H9 (cell line): ENCODE measurements at regions not wholly inside any gene's neighbourhood (a gene's known extent, or its start where the extent isn't known, plus 50 kb on each side); places are given as distances from the start of the nearest gene placed in this dataset.

Source experiments
- DNase-seq: peaks from one replicate; pipeline ENCODE4 v3.0.0-alpha.2; 2017
- H2AFZ ChIP-seq: one replicate; pipeline ENCODE4 v1.6.1; 2013; ENCODE audit warnings: mild to moderate bottlenecking, low read length, control low read depth, moderate library complexity
- H2AK5ac ChIP-seq: 2 replicates; pipeline ENCODE4 v1.6.1; 2013; ENCODE audit warnings: low read length, control low read depth, mixed read lengths; ENCODE audit not compliant: insufficient read length
- H2BK120ac ChIP-seq: one replicate; pipeline ENCODE4 v1.6.1; 2013; ENCODE audit warnings: low read depth, mild to moderate bottlenecking, low read length, control low read depth, inconsistent platforms; ENCODE audit not compliant: poor library complexity, severe bottlenecking
- H2BK12ac ChIP-seq: 2 replicates; pipeline ENCODE4 v1.6.1; 2013; ENCODE audit warnings: low read length, control low read depth, mixed read lengths, low read depth; ENCODE audit not compliant: insufficient read length
- H2BK15ac ChIP-seq: 2 replicates; pipeline ENCODE4 v1.6.1; 2013; ENCODE audit warnings: low read depth, low read length, control low read depth
- H2BK20ac ChIP-seq: one replicate; pipeline ENCODE4 v1.6.1; 2013; ENCODE audit warnings: low read depth, mild to moderate bottlenecking, low read length, control low read depth, inconsistent platforms; ENCODE audit not compliant: poor library complexity, severe bottlenecking
- H2BK5ac ChIP-seq: 2 replicates; pipeline ENCODE4 v1.6.1; 2013; ENCODE audit warnings: low read length, control low read depth, mixed read lengths; ENCODE audit not compliant: insufficient read length
- H3K14ac ChIP-seq: 2 replicates; pipeline ENCODE4 v1.6.1; 2013; ENCODE audit warnings: low read length, control low read depth; ENCODE audit not compliant: insufficient read depth
- H3K18ac ChIP-seq: 2 replicates; pipeline ENCODE4 v1.6.1; 2013; ENCODE audit warnings: low read depth, mild to moderate bottlenecking, mixed read lengths, low read length, control low read depth; ENCODE audit not compliant: insufficient read length
- H3K23ac ChIP-seq: 2 replicates; pipeline ENCODE4 v1.6.1; 2013; ENCODE audit warnings: low read length, control low read depth, mixed read lengths, low read depth; ENCODE audit not compliant: insufficient read length
- H3K23me2 ChIP-seq: 2 replicates; pipeline ENCODE4 v1.6.1; 2013; ENCODE audit warnings: low read depth, mild to moderate bottlenecking, mixed read lengths, low read length, control low read depth; ENCODE audit not compliant: insufficient read length, poor library complexity, severe bottlenecking
- H3K27ac ChIP-seq: 2 replicates; pipeline ENCODE4 v1.5.1; 2013; ENCODE audit warnings: low read length, control low read depth, mixed read lengths, low read depth; ENCODE audit not compliant: insufficient read length
- H3K27me3 ChIP-seq: 2 replicates; pipeline ENCODE4 v1.6.1; 2013; ENCODE audit warnings: low read length, control low read depth, inconsistent platforms; ENCODE audit not compliant: insufficient read depth
- H3K4ac ChIP-seq: 2 replicates; pipeline ENCODE4 v1.6.1; 2013; ENCODE audit warnings: low read depth, mild to moderate bottlenecking, control low read depth, inconsistent platforms, low read length, moderate library complexity
- H3K4me1 ChIP-seq: 2 replicates; pipeline ENCODE4 v1.6.1; 2013; ENCODE audit warnings: low read length, control low read depth, inconsistent platforms; ENCODE audit not compliant: insufficient read depth
- H3K4me2 ChIP-seq: 2 replicates; pipeline ENCODE4 v1.6.1; 2013; ENCODE audit warnings: low read length, control low read depth, mixed read lengths; ENCODE audit not compliant: insufficient read length, insufficient read depth
- H3K56ac ChIP-seq: 2 replicates; pipeline ENCODE4 v1.6.1; 2013; ENCODE audit warnings: low read depth, mild to moderate bottlenecking, mixed read lengths, low read length, control low read depth; ENCODE audit not compliant: insufficient read length
- H3K79me1 ChIP-seq: 2 replicates; pipeline ENCODE4 v1.6.1; 2013; ENCODE audit warnings: low read depth, mild to moderate bottlenecking, moderate library complexity, low read length, control low read depth, inconsistent platforms; ENCODE audit not compliant: insufficient read depth, poor library complexity, severe bottlenecking
- H3K79me2 ChIP-seq: 2 replicates; pipeline ENCODE4 v1.6.1; 2013; ENCODE audit warnings: low read length, control low read depth, inconsistent platforms; ENCODE audit not compliant: insufficient read depth
- H3K9ac ChIP-seq: 2 replicates; pipeline ENCODE4 v1.6.1; 2013; ENCODE audit warnings: low read length, control low read depth, mixed read lengths; ENCODE audit not compliant: insufficient read length; ENCODE audit errors: extremely low read depth
- H3K9me3 ChIP-seq: one replicate; pipeline ENCODE4 v1.6.1; 2013; ENCODE audit warnings: low read depth, low read length, inconsistent platforms; ENCODE audit not compliant: control insufficient read depth
- H3T11ph ChIP-seq: one replicate; pipeline ENCODE4 v1.6.1; 2013; ENCODE audit warnings: mild to moderate bottlenecking, low read length, control low read depth, inconsistent platforms
- H4K20me1 ChIP-seq: one replicate; pipeline ENCODE4 v1.6.1; 2013; ENCODE audit not compliant: control insufficient read depth, insufficient read length, insufficient read depth
- H4K5ac ChIP-seq: 2 replicates; pipeline ENCODE4 v1.6.1; 2013; ENCODE audit warnings: low read depth, mild to moderate bottlenecking, mixed read lengths, low read length, control low read depth; ENCODE audit not compliant: insufficient read length
- H4K8ac ChIP-seq: replicated peaks from 2 replicates; pipeline ENCODE4 v1.6.1; 2013; ENCODE audit warnings: low read length, control low read depth, mixed read lengths, low read depth; ENCODE audit not compliant: insufficient read length
- H4K91ac ChIP-seq: 2 replicates; pipeline ENCODE4 v1.6.1; 2013; ENCODE audit warnings: low read depth, mild to moderate bottlenecking, moderate library complexity, mixed read lengths, low read length, control low read depth; ENCODE audit not compliant: insufficient read length
- H3K27ac Mint-ChIP-seq, 3 experiments: 2 replicates in 2 of 3; 3 replicates in 1 of 3; pipeline ENCODE4 v1.8.0; 2020 to 2021; ENCODE audit warnings: mixed read lengths in 3 of 3, mild to moderate bottlenecking in 1 of 3, moderate library complexity in 1 of 3
- H3K27me3 Mint-ChIP-seq: 2 replicates; pipeline ENCODE4 v1.8.0; 2021; ENCODE audit warnings: low read depth, mild to moderate bottlenecking, moderate library complexity, mixed read lengths
- H3K36me3 Mint-ChIP-seq, 3 experiments: 2 replicates in 2 of 3; 3 replicates in 1 of 3; pipeline ENCODE4 v1.8.0; 2020 to 2021; ENCODE audit warnings: low read depth in 3 of 3, mixed read lengths in 3 of 3; ENCODE audit not compliant: insufficient read depth in 1 of 3
- H3K4me1 Mint-ChIP-seq, 2 experiments: 2 replicates each; pipeline ENCODE4 v1.8.0; 2020; ENCODE audit warnings: mixed read lengths in 2 of 2
- H3K4me3 Mint-ChIP-seq, 2 experiments: 2 replicates in 1 of 2; 3 replicates in 1 of 2; pipeline ENCODE4 v1.8.0; 2020 to 2021; ENCODE audit warnings: mild to moderate bottlenecking in 2 of 2, mixed read lengths in 2 of 2, moderate library complexity in 1 of 2
- H3K9me3 Mint-ChIP-seq, 2 experiments: 2 replicates in 1 of 2; 3 replicates in 1 of 2; pipeline ENCODE4 v1.8.0; 2020; ENCODE audit warnings: mild to moderate bottlenecking in 2 of 2, mixed read lengths in 2 of 2, moderate library complexity in 1 of 2
- WGBS: extraction: QIAGEN DNeasy Blood & Tissue Kit; methylation state at CpG from one replicate; pipeline ENCODE4 v1.1.7; 2013; ENCODE audit warnings: missing lambda C conversion rate, low lambda C conversion rate, mixed read lengths; ENCODE audit not compliant: insufficient read length; ENCODE audit errors: extremely low coverage; 5-methylcytosine and 5-hydroxymethylcytosine counted together
- TF ChIP-seq, protein P1 (sequence below): fragments of 200-600 bp; sonication (generic); conservative IDR thresholded peaks from 3 replicates; pipeline ENCODE4 v1.8.0; 2021; ENCODE audit warnings: antibody characterized with exemption, mild to moderate bottlenecking

DNA sequence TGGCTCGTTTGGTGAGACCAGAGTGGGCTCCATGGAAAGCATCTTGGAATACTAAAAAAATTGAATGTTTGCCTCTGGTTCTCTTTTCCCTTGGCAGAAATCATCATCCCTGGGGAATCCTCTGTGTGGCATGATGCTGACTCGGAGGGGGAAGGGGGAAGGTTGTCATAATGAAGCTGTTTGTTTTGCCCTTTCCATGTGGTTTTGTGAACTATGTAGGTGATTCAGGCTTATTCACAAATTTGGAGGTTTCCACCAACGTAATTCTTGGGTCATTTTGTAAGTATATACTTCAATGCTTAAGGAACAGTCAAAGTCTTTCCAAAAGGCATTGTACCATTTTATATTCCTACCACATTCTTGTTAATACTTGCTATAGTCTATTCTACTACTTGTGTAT, 754.0 kb upstream of the FAT3 start:
- Histone ChIP-seq H3T11ph (no peak overlapping the region), H3K14ac (no peak overlapping the region), H3K4ac (no peak overlapping the region), H3K27ac (no peak overlapping the region), H3K9ac (no peak overlapping the region), H2BK20ac (no peak overlapping the region), H4K20me1 (no peaks in the 10 kb centered on the region), H3K56ac (no peak overlapping the region), H3K9me3 (no peaks in the 10 kb centered on the region), H3K23me2 (no peaks in the 10 kb centered on the region), H3K4me1 (no peaks in the 10 kb centered on the region), H2BK12ac (no peak overlapping the region), H2AK5ac (no peak overlapping the region), H2BK5ac (no peak overlapping the region), H4K5ac (no peak overlapping the region), H3K18ac (no peak overlapping the region), H3K79me1 (no peaks in the 10 kb centered on the region), H3K4me2 (no peak overlapping the region), H2BK15ac (no peak overlapping the region), H4K91ac (no peak overlapping the region), H2BK120ac (no peak overlapping the region), H3K79me2 (no peaks in the 10 kb centered on the region), H3K23ac (no peak overlapping the region), H3K27me3 (no peaks in the 10 kb centered on the region), H2AFZ (no peak overlapping the region), H4K8ac (no peak overlapping the region)
- H3K4me3 Mint-ChIP-seq, result no peak overlapping the region
- peaks cover 3% of the 10 kb centered on the region in 2 experiments; a peak in 3 of 4 replicates for H3K4me1 Mint-ChIP-seq
- no CpG with 5 or more reads among the region's 3 CpGs for whole genome bisulfite sequencing
- no peaks in the 10 kb centered on the region; a peak in 1 of 5 replicates for H3K9me3 Mint-ChIP-seq
- no peaks in the 10 kb centered on the region for H3K27me3 Mint-ChIP-seq
- no peak for DNase-seq
- H3K27ac Mint-ChIP-seq, result no peak overlapping the region
- TF ChIP-seq, protein P1, sequence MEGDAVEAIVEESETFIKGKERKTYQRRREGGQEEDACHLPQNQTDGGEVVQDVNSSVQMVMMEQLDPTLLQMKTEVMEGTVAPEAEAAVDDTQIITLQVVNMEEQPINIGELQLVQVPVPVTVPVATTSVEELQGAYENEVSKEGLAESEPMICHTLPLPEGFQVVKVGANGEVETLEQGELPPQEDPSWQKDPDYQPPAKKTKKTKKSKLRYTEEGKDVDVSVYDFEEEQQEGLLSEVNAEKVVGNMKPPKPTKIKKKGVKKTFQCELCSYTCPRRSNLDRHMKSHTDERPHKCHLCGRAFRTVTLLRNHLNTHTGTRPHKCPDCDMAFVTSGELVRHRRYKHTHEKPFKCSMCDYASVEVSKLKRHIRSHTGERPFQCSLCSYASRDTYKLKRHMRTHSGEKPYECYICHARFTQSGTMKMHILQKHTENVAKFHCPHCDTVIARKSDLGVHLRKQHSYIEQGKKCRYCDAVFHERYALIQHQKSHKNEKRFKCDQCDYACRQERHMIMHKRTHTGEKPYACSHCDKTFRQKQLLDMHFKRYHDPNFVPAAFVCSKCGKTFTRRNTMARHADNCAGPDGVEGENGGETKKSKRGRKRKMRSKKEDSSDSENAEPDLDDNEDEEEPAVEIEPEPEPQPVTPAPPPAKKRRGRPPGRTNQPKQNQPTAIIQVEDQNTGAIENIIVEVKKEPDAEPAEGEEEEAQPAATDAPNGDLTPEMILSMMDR, result no peak
- no peaks in the 10 kb centered on the region; a peak in 1 of 7 replicates for H3K36me3 Mint-ChIP-seq
